Smooth muscle cell (in vitro differentiated cells): ENCODE measurements at regions not wholly inside any gene's neighbourhood (a gene's known extent, or its start where the extent isn't known, plus 50 kb on each side); places are given as distances from the start of the nearest gene placed in this dataset.
"Not testable (repeated sequence)": the region's sequence is repeated elsewhere in the genome, so short reads cannot be mapped to it uniquely, and the experiment has no call there.

ENCODE experiments used
- DNase-seq: peaks from one replicate; lab custom pipeline; 2025; ENCODE audit not compliant: unreplicated experiment; lab: John Stamatoyannopoulos, UW
- H2AFZ ChIP-seq: fragments of 200-600 bp; sonication (generic); 2 replicates; pipeline ENCODE4 v1.6.0; 2016; ENCODE audit warnings: antibody characterized with exemption, low read depth, mild to moderate bottlenecking
- H3F3A ChIP-seq: fragments of 200-600 bp; sonication (generic); 2 replicates; pipeline ENCODE4 v1.6.0; 2017; ENCODE audit warnings: antibody characterized with exemption, low read depth
- H3K27ac ChIP-seq: fragments of 200-600 bp; sonication (generic); 2 replicates; pipeline ENCODE4 v1.5.1; 2016; ENCODE audit warnings: low read depth, mild to moderate bottlenecking
- H3K27me3 ChIP-seq: fragments of 200-600 bp; sonication (generic); 2 replicates; pipeline ENCODE4 v1.6.1; 2016; ENCODE audit warnings: low read depth, mild to moderate bottlenecking
- H3K36me3 ChIP-seq: fragments of 200-600 bp; sonication (generic); 2 replicates; pipeline ENCODE4 v1.5.1; 2016; ENCODE audit warnings: low read depth
- H3K4me1 ChIP-seq: fragments of 200-600 bp; sonication (generic); 2 replicates; pipeline ENCODE4 v1.5.1; 2016; ENCODE audit warnings: low read depth
- H3K4me2 ChIP-seq: fragments of 200-600 bp; sonication (generic); 2 replicates; pipeline ENCODE4 v1.6.0; 2016; ENCODE audit warnings: mild to moderate bottlenecking
- H3K4me3 ChIP-seq: fragments of 200-600 bp; sonication (generic); 2 replicates; pipeline ENCODE4 v1.5.1; 2016; ENCODE audit warnings: mild to moderate bottlenecking
- H3K79me2 ChIP-seq: fragments of 200-600 bp; sonication (generic); 2 replicates; pipeline ENCODE4 v1.6.0; 2016; ENCODE audit warnings: low read depth, mild to moderate bottlenecking
- H3K9ac ChIP-seq: fragments of 200-600 bp; sonication (generic); 2 replicates; pipeline ENCODE4 v1.6.0; 2016; ENCODE audit warnings: low read depth
- H3K9me3 ChIP-seq: fragments of 200-600 bp; sonication (generic); replicated peaks from 2 replicates; pipeline ENCODE4 v1.5.1; 2016; ENCODE audit warnings: low read depth
- H4K20me1 ChIP-seq: fragments of 200-600 bp; sonication (generic); 2 replicates; pipeline ENCODE4 v1.6.0; 2016; ENCODE audit warnings: low read depth
- CTCF ChIP-seq: fragments of 200-600 bp; sonication (generic); IDR thresholded peaks from 2 replicates; pipeline ENCODE4 v1.5.1; 2017; ENCODE audit warnings: borderline replicate concordance, mild to moderate bottlenecking, antibody characterized with exemption; ENCODE audit not compliant: insufficient read depth, poor library complexity, severe bottlenecking
- WGBS: methylation state at CpG from one replicate; pipeline ENCODE4 v1.1.7; 2016; ENCODE audit warnings: low lambda C conversion rate; 5-methylcytosine and 5-hydroxymethylcytosine counted together

- H3K9me3 ChIP-seq = peaks cover 33% of the 10 kb centered on the region
- not testable (repeated sequence) for H3K79me2 ChIP-seq, H3K27me3 ChIP-seq, H2AFZ ChIP-seq, H3K4me1 ChIP-seq, H3K4me3 ChIP-seq, H3K9ac ChIP-seq, H3K27ac ChIP-seq, H3K4me2 ChIP-seq, H3F3A ChIP-seq, DNase-seq, H3K36me3 ChIP-seq, H4K20me1 ChIP-seq
- WGBS = 78% methylated on average over 19 of the region's 19 CpGs
Observed at GRCh38 chr15:20300351-20301040, 241.1 kb downstream of the GOLGA6L6 start.

- not testable (repeated sequence) for H3K36me3 ChIP-seq, H3K27me3 ChIP-seq, H3K4me3 ChIP-seq, H2AFZ ChIP-seq, H4K20me1 ChIP-seq, H3K79me2 ChIP-seq, H3K9ac ChIP-seq, H3K4me2 ChIP-seq, DNase-seq, H3K4me1 ChIP-seq, H3F3A ChIP-seq, H3K27ac ChIP-seq
- H3K9me3 ChIP-seq = peaks cover 39% of the 10 kb centered on the region
- WGBS = 74% methylated on average over 3 of the region's 3 CpGs
Observed at GRCh38 chr15:20297603-20298123, 243.9 kb downstream of the GOLGA6L6 start.

GRCh38 chr15:20296261-20296660 lies 245.3 kb downstream of the GOLGA6L6 start:
- not testable (repeated sequence) for H3K79me2 ChIP-seq, H3K27me3 ChIP-seq, H4K20me1 ChIP-seq, H3K36me3 ChIP-seq, H3K4me2 ChIP-seq, H3K4me3 ChIP-seq, H3F3A ChIP-seq, H3K4me1 ChIP-seq, H3K27ac ChIP-seq, H2AFZ ChIP-seq, H3K9ac ChIP-seq, DNase-seq
- peaks cover 49% of the 10 kb centered on the region for H3K9me3 ChIP-seq
- 83% methylated on average over 8 of the region's 8 CpGs for WGBS

GRCh38 chr15:20295238-20295811 lies 246.3 kb downstream of the GOLGA6L6 start:
- no peak for TF ChIP-seq CTCF
- Histone ChIP-seq H3K4me3 (no peak overlapping the region), H3K27ac (no peak overlapping the region), H3K27me3 (no peaks in the 10 kb centered on the region), H4K20me1 (no peaks in the 10 kb centered on the region), H3F3A (no peaks in the 10 kb centered on the region), H3K36me3 (no peaks in the 10 kb centered on the region), H3K4me1 (no peaks in the 10 kb centered on the region), H3K9ac (no peak overlapping the region), H2AFZ (no peak overlapping the region), H3K4me2 (no peak overlapping the region), H3K9me3 (peaks cover 55% of the 10 kb centered on the region), H3K79me2 (no peaks in the 10 kb centered on the region)
- WGBS = 91% methylated on average over 42 of the region's 43 CpGs
- DNase-seq = no peak

- 95% methylated on average over 73 of the region's 80 CpGs for WGBS
Observed at GRCh38 chr15:20294651-20295237, 246.9 kb downstream of the GOLGA6L6 start.

GRCh38 chr15:20292422-20293005 lies 249.1 kb downstream of the GOLGA6L6 start:
- not testable (repeated sequence) for H3F3A ChIP-seq, H2AFZ ChIP-seq
- H3K9me3 ChIP-seq = peaks cover 55% of the 10 kb centered on the region

More at GRCh38 chr15:20294651-20295237, 246.9 kb downstream of the GOLGA6L6 start:
- no peak overlapping the region for H3K4me2 ChIP-seq
- H3K36me3 ChIP-seq = no peaks in the 10 kb centered on the region
- peaks cover 57% of the 10 kb centered on the region for H3K9me3 ChIP-seq
- H3K4me1 ChIP-seq = no peaks in the 10 kb centered on the region
- H3K79me2 ChIP-seq = no peaks in the 10 kb centered on the region
- H3K9ac ChIP-seq = no peak overlapping the region
- no peak for DNase-seq
- no peak overlapping the region for H3K27ac ChIP-seq
- no peak for TF ChIP-seq CTCF
- no peaks in the 10 kb centered on the region for H3F3A ChIP-seq
- no peak overlapping the region for H3K4me3 ChIP-seq
- no peak overlapping the region for H2AFZ ChIP-seq
- H4K20me1 ChIP-seq = no peaks in the 10 kb centered on the region
- H3K27me3 ChIP-seq = no peaks in the 10 kb centered on the region

More at GRCh38 chr15:20292422-20293005, 249.1 kb downstream of the GOLGA6L6 start:
- WGBS = 52% methylated on average over 5 of the region's 5 CpGs
- not testable (repeated sequence) for H3K27ac ChIP-seq, DNase-seq, H4K20me1 ChIP-seq, H3K4me2 ChIP-seq, H3K9ac ChIP-seq, H3K36me3 ChIP-seq, H3K27me3 ChIP-seq, H3K79me2 ChIP-seq, H3K4me3 ChIP-seq, H3K4me1 ChIP-seq
